Astrocyte (in vitro differentiated cells and primary cell): ENCODE measurements at regions not wholly inside any gene's neighbourhood (a gene's known extent, or its start where the extent isn't known, plus 50 kb on each side); places are given as distances from the start of the nearest gene placed in this dataset.

Experiments
- CTCF ChIP-seq: IDR thresholded peaks from 2 replicates; pipeline ENCODE4 v1.5.1; 2011; ENCODE audit warnings: low read depth, mild to moderate bottlenecking, inconsistent platforms, low read length, moderate library complexity; ENCODE audit not compliant: insufficient read depth
- EZH2 ChIP-seq: IDR thresholded peaks from 2 replicates; pipeline ENCODE4 v1.6.1; 2012; ENCODE audit warnings: mild to moderate bottlenecking, low read length, inconsistent platforms; ENCODE audit not compliant: insufficient read depth

- no peak for TF ChIP-seq CTCF
- TF ChIP-seq EZH2: no peak
Measured at GRCh38 chr19:27671876-27672275, 1541.1 kb downstream of the UQCRFS1 start.
